ENCODE measurements at regions not wholly inside any gene's neighbourhood (a gene's known extent, or its start where the extent isn't known, plus 50 kb on each side); places are given as distances from the start of the nearest gene placed in this dataset.

GRCh38 chr2:393711-394696 lies 106.1 kb upstream of the ALKAL2 start:
- no peaks in the 10 kb centered on the region for H3K79me2 ChIP-seq (ENCODE audit: control insufficient read depth, insufficient read depth, low read length)
- no peak overlapping the region for H3K4me3 ChIP-seq (replicated peaks in 1 of 4; ENCODE audit: control extremely low read depth in 1 of 4, insufficient read depth in 1 of 4, low read depth in 3 of 4, low read length in 4 of 4)
- H3K4me1 ChIP-seq (ENCODE audit: control insufficient read depth, extremely low read depth, insufficient read depth, low read length) = no peaks in the 10 kb centered on the region
- no peak for TF ChIP-seq EZH2 (IDR thresholded peaks at IDR 0.05; ENCODE audit: low read length, missing control alignments)
- TF ChIP-seq, protein P1, sequence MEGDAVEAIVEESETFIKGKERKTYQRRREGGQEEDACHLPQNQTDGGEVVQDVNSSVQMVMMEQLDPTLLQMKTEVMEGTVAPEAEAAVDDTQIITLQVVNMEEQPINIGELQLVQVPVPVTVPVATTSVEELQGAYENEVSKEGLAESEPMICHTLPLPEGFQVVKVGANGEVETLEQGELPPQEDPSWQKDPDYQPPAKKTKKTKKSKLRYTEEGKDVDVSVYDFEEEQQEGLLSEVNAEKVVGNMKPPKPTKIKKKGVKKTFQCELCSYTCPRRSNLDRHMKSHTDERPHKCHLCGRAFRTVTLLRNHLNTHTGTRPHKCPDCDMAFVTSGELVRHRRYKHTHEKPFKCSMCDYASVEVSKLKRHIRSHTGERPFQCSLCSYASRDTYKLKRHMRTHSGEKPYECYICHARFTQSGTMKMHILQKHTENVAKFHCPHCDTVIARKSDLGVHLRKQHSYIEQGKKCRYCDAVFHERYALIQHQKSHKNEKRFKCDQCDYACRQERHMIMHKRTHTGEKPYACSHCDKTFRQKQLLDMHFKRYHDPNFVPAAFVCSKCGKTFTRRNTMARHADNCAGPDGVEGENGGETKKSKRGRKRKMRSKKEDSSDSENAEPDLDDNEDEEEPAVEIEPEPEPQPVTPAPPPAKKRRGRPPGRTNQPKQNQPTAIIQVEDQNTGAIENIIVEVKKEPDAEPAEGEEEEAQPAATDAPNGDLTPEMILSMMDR (conservative IDR thresholded peaks at IDR 0.05 in 1 of 2, IDR thresholded peaks at IDR 0.05 in 1 of 2; ENCODE audit: low read depth in 1 of 2, low read length in 2 of 2) = no peak
- no peak overlapping the region for H3K9ac ChIP-seq (ENCODE audit: insufficient read depth, low read length)
- no peaks in the 10 kb centered on the region for H4K20me1 ChIP-seq (ENCODE audit: control insufficient read depth, extremely low read depth, insufficient read depth, low read length)
- peak in 1 of 2 donors; percentile 80 for DNase-seq (ENCODE audit: low read depth in 2 of 2)
- no peak overlapping the region for H2AFZ ChIP-seq (ENCODE audit: low read length)
- H3K9me3 ChIP-seq (ENCODE audit: control insufficient read depth, insufficient read depth, low read depth, low read length) = peaks cover 4% of the 10 kb centered on the region
- no peak overlapping the region for H3K4me2 ChIP-seq (ENCODE audit: extremely low read depth, insufficient read depth, low read length)
- no peaks in the 10 kb centered on the region for H3K27me3 ChIP-seq (ENCODE audit: control insufficient read depth, insufficient read depth, low read length)
- no peaks in the 10 kb centered on the region for H3K36me3 ChIP-seq (ENCODE audit: control insufficient read depth, insufficient read depth, low read length)
- H3K27ac ChIP-seq (ENCODE audit: insufficient read depth, low read length) = no peak overlapping the region

DNA sequence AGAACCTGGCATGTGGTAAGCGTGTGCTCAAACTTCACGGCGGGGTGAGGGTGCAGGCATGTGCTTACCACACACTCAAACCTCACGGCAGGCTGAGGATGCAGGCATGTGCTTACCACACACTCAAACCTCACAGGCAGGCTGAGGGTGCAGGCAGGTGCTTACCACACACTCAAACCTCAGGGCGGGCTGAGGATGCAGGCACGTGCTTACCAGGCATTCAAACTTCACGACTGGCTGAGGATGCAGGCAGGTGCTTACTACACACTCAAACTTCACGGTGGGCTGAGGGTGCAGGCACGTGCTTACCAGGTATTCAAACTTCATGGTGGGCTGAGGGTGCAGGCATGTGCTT lies 105.0 kb upstream of the ALKAL2 start:
- TF ChIP-seq, protein P1 (conservative IDR thresholded peaks at IDR 0.05 in 1 of 2, IDR thresholded peaks at IDR 0.05 in 1 of 2; ENCODE audit: low read depth in 1 of 2, low read length in 2 of 2) = no peak
- no peak for TF ChIP-seq EZH2 (IDR thresholded peaks at IDR 0.05; ENCODE audit: low read length, missing control alignments)
- Histone ChIP-seq H3K9ac (ENCODE audit: insufficient read depth, low read length) (no peak overlapping the region), H3K79me2 (ENCODE audit: control insufficient read depth, insufficient read depth, low read length) (no peaks in the 10 kb centered on the region), H3K27me3 (ENCODE audit: control insufficient read depth, insufficient read depth, low read length) (no peaks in the 10 kb centered on the region), H3K27ac (ENCODE audit: insufficient read depth, low read length) (no peak overlapping the region), H3K36me3 (ENCODE audit: control insufficient read depth, insufficient read depth, low read length) (no peaks in the 10 kb centered on the region), H2AFZ (ENCODE audit: low read length) (no peak overlapping the region), H3K4me1 (ENCODE audit: control insufficient read depth, extremely low read depth, insufficient read depth, low read length) (no peaks in the 10 kb centered on the region), H3K4me2 (ENCODE audit: extremely low read depth, insufficient read depth, low read length) (no peak overlapping the region), H4K20me1 (ENCODE audit: control insufficient read depth, extremely low read depth, insufficient read depth, low read length) (no peaks in the 10 kb centered on the region), H3K4me3 (replicated peaks in 1 of 4; ENCODE audit: control extremely low read depth in 1 of 4, insufficient read depth in 1 of 4, low read depth in 3 of 4, low read length in 4 of 4) (no peak overlapping the region), H3K9me3 (ENCODE audit: control insufficient read depth, insufficient read depth, low read depth, low read length) (peaks cover 4% of the 10 kb centered on the region)
- no peak for DNase-seq (ENCODE audit: low read depth in 2 of 2)

DNA sequence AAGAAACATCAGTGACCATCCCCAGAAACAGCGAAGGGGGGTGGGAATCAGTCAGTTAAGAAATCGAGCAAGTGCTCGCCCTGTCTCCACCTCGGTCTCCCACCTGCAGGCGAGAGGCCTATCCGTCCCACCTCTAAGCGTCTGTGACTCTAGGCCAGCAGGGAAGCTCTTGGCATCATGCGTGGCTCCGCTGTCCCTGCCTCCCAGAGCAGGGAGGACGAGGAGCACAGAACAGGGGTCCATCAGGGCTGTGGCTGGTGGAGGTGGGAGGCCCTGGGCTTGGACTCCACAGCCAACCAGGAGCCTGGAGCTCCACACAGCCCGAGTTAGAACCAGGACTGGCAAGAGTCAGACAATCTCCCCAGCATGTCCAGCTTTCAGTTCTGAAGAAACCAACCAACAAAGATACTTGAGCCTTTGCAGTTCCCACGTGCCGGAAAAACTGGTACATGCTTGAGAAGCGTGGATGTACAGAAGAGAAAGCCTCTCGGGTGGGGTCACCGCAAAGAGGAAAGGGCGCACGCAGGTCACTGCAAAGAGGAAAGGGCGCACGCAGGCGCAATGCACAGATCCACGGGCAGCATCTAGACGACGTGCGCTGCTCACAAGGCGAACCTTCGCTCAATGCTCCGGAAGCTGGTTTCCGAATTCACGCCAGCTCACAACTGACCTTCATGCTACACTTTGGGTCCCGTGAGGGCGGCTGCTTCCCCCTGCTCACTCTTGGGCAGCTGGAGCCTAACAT lies 104.5 kb upstream of the ALKAL2 start:
- H3K27ac ChIP-seq (ENCODE audit: insufficient read depth, low read length) = no peak overlapping the region
- H4K20me1 ChIP-seq (ENCODE audit: control insufficient read depth, extremely low read depth, insufficient read depth, low read length) = no peaks in the 10 kb centered on the region
- no peak overlapping the region for H3K4me3 ChIP-seq (replicated peaks in 1 of 4; ENCODE audit: control extremely low read depth in 1 of 4, insufficient read depth in 1 of 4, low read depth in 3 of 4, low read length in 4 of 4)
- H3K79me2 ChIP-seq (ENCODE audit: control insufficient read depth, insufficient read depth, low read length) = no peaks in the 10 kb centered on the region
- H3K36me3 ChIP-seq (ENCODE audit: control insufficient read depth, insufficient read depth, low read length) = no peaks in the 10 kb centered on the region
- H3K4me2 ChIP-seq (ENCODE audit: extremely low read depth, insufficient read depth, low read length) = no peak overlapping the region
- H3K4me1 ChIP-seq (ENCODE audit: control insufficient read depth, extremely low read depth, insufficient read depth, low read length) = no peaks in the 10 kb centered on the region
- H3K27me3 ChIP-seq (ENCODE audit: control insufficient read depth, insufficient read depth, low read length) = no peaks in the 10 kb centered on the region
- no peak overlapping the region for H2AFZ ChIP-seq (ENCODE audit: low read length)
- no peak for DNase-seq (ENCODE audit: low read depth in 2 of 2)
- no peak for TF ChIP-seq EZH2 (IDR thresholded peaks at IDR 0.05; ENCODE audit: low read length, missing control alignments)
- TF ChIP-seq, protein P1 (conservative IDR thresholded peaks at IDR 0.05 in 1 of 2, IDR thresholded peaks at IDR 0.05 in 1 of 2; ENCODE audit: low read depth in 1 of 2, low read length in 2 of 2) = no peak
- H3K9ac ChIP-seq (ENCODE audit: insufficient read depth, low read length) = no peak overlapping the region
- H3K9me3 ChIP-seq (ENCODE audit: control insufficient read depth, insufficient read depth, low read depth, low read length) = peaks cover 4% of the 10 kb centered on the region
